IMR-90 (cell line): ENCODE measurements at regions not wholly inside any gene's neighbourhood (a gene's known extent, or its start where the extent isn't known, plus 50 kb on each side); places are given as distances from the start of the nearest gene placed in this dataset.

Experiments
- ATAC-seq: fragments of 200-7000 bp; cut with Tn5 transposase; 2 replicates; pipeline ENCODE4 v1.9.1; 2020; ENCODE audit warnings: low read depth, mild to moderate bottlenecking, moderate library complexity
- BruUV-seq: library from RNA; stranded (reverse); fragments of 400-500 nt; replicated peaks from 2 replicates; lab custom pipeline; 2021; lab: Mats Ljungman, UMichigan
- CTCF ChIA-PET: fragments of 300-600 bp; formaldehyde crosslinking; extraction: SDS; loops from one replicate; lab custom pipeline; 2021; ENCODE audit warnings: antibody characterized with exemption; lab: Yijun Ruan, JAX
- POLR2A ChIA-PET: fragments of 300-600 bp; sonication (Branson Sonifier 250); formaldehyde crosslinking; loops from one replicate; lab custom pipeline; 2022; ENCODE audit warnings: antibody characterized with exemption; ENCODE audit not compliant: unreplicated experiment; lab: Charles Lee
- DNase-seq: peaks from one replicate; pipeline ENCODE4 v3.0.0; 2013
- H2AFZ ChIP-seq: replicated peaks from 2 replicates; pipeline ENCODE3; 2013; ENCODE audit warnings: low read length, mild to moderate bottlenecking; ENCODE audit not compliant: poor library complexity
- H2AK5ac ChIP-seq: 2 replicates; pipeline ENCODE4 v1.6.1; 2013; ENCODE audit warnings: low read depth, low read length, inconsistent platforms
- H2AK9ac ChIP-seq: replicated peaks from 2 replicates; pipeline ENCODE3; 2013; ENCODE audit warnings: mild to moderate bottlenecking, low read depth, low read length, moderate library complexity; ENCODE audit not compliant: poor library complexity
- H2BK120ac ChIP-seq: 2 replicates; pipeline ENCODE4 v1.6.1; 2013; ENCODE audit warnings: low read depth, low read length, inconsistent platforms
- H2BK15ac ChIP-seq: 3 replicates; pipeline ENCODE4 v1.6.1; 2013; ENCODE audit warnings: low read depth, low read length, inconsistent platforms
- H2BK20ac ChIP-seq: 2 replicates; pipeline ENCODE4 v1.6.1; 2013; ENCODE audit warnings: low read depth, mild to moderate bottlenecking, inconsistent platforms, low read length, moderate library complexity
- H2BK5ac ChIP-seq: 2 replicates; pipeline ENCODE4 v1.6.1; 2013; ENCODE audit warnings: mild to moderate bottlenecking, low read depth, low read length, inconsistent platforms; ENCODE audit not compliant: poor library complexity, severe bottlenecking
- H3K14ac ChIP-seq: replicated peaks from 2 replicates; pipeline ENCODE4 v1.6.1; 2013; ENCODE audit warnings: low read depth, low read length, inconsistent platforms
- H3K18ac ChIP-seq: 2 replicates; pipeline ENCODE4 v1.6.1; 2013; ENCODE audit warnings: low read depth, low read length, control low read depth
- H3K23ac ChIP-seq: 2 replicates; pipeline ENCODE4 v1.6.1; 2013; ENCODE audit warnings: low read depth, low read length, inconsistent platforms
- H3K27ac ChIP-seq: 2 replicates; pipeline ENCODE4 v1.5.1; 2013; ENCODE audit warnings: mild to moderate bottlenecking, control low read depth, low read length; ENCODE audit not compliant: insufficient read depth
- H3K27me3 ChIP-seq: 2 replicates; pipeline ENCODE4 v1.6.1; 2013; ENCODE audit warnings: low read length; ENCODE audit not compliant: control insufficient read depth, insufficient read depth
- H3K36me3 ChIP-seq: 2 replicates; pipeline ENCODE4 v1.6.1; 2013; ENCODE audit warnings: low read length, mixed read lengths; ENCODE audit not compliant: control insufficient read depth, insufficient read depth
- H3K4ac ChIP-seq: 2 replicates; pipeline ENCODE4 v1.6.1; 2013; ENCODE audit warnings: low read depth, low read length, inconsistent platforms
- H3K4me1 ChIP-seq: 2 replicates; pipeline ENCODE4 v1.6.1; 2013; ENCODE audit warnings: low read length, mixed read lengths; ENCODE audit not compliant: control insufficient read depth, insufficient read depth
- H3K4me2 ChIP-seq: 2 replicates; pipeline ENCODE4 v1.6.1; 2013; ENCODE audit warnings: low read depth, mild to moderate bottlenecking, control low read depth, low read length, moderate library complexity
- H3K4me3 ChIP-seq: 2 replicates; pipeline ENCODE4 v1.5.1; 2013; ENCODE audit warnings: low read depth, mild to moderate bottlenecking, control low read depth, low read length, moderate library complexity; ENCODE audit not compliant: insufficient read depth
- H3K56ac ChIP-seq: 2 replicates; pipeline ENCODE4 v1.6.1; 2013; ENCODE audit warnings: low read length, inconsistent platforms; ENCODE audit not compliant: insufficient read depth; ENCODE audit errors: extremely low read depth
- H3K79me1 ChIP-seq, 2 experiments: 2 replicates each; pipeline ENCODE4 v1.6.1; 2013; ENCODE audit warnings: low read length in 2 of 2, inconsistent platforms in 1 of 2, low read depth in 1 of 2
- H3K9ac ChIP-seq: 2 replicates; pipeline ENCODE4 v1.6.1; 2013; ENCODE audit warnings: low read depth, low read length, control low read depth
- H3K9me1 ChIP-seq: 2 replicates; pipeline ENCODE4 v1.6.1; 2013; ENCODE audit warnings: low read length, inconsistent platforms; ENCODE audit not compliant: insufficient read depth
- H3K9me3 ChIP-seq: 2 replicates; pipeline ENCODE4 v1.6.1; 2013; ENCODE audit warnings: low read length; ENCODE audit not compliant: control insufficient read depth, insufficient read depth
- H4K20me1 ChIP-seq: 2 replicates; pipeline ENCODE4 v1.6.1; 2013; ENCODE audit warnings: low read length, inconsistent platforms; ENCODE audit not compliant: insufficient read depth
- H4K5ac ChIP-seq: 2 replicates; pipeline ENCODE4 v1.6.1; 2013; ENCODE audit warnings: mild to moderate bottlenecking, low read depth, low read length, control low read depth
- H4K8ac ChIP-seq, 2 experiments: 2 replicates each; pipeline ENCODE4 v1.6.1; 2013; ENCODE audit warnings: low read depth in 2 of 2, low read length in 2 of 2, control low read depth in 1 of 2, inconsistent platforms in 1 of 2
- H4K91ac ChIP-seq: 2 replicates; pipeline ENCODE4 v1.6.1; 2013; ENCODE audit warnings: low read depth, low read length, inconsistent platforms; ENCODE audit not compliant: insufficient read depth
- BHLHE40 ChIP-seq: fragments of 150-350 bp; IDR thresholded peaks from 2 replicates; pipeline ENCODE4 v1.6.1; 2016; ENCODE audit warnings: mild to moderate bottlenecking, low read depth, low read length
- CEBPB ChIP-seq: IDR thresholded peaks from 2 replicates; pipeline ENCODE4 v1.6.1; 2012; ENCODE audit warnings: low read depth, low read length, improper control_type of control experiment
- MAZ ChIP-seq: IDR thresholded peaks from 2 replicates; pipeline ENCODE4 v1.6.1; 2012; ENCODE audit warnings: low read depth, mild to moderate bottlenecking, low read length, improper control_type of control experiment, moderate library complexity, borderline replicate concordance
- RAD21 ChIP-seq: IDR thresholded peaks from 2 replicates; pipeline ENCODE4 v1.6.1; 2012; ENCODE audit warnings: low read length, improper control_type of control experiment
- RFX5 ChIP-seq: IDR thresholded peaks from 2 replicates; pipeline ENCODE4 v1.8.0; 2012; ENCODE audit warnings: low read depth, mild to moderate bottlenecking, low read length, moderate library complexity
- SMC3 ChIP-seq: fragments of 150-350 bp; IDR thresholded peaks from 2 replicates; pipeline ENCODE4 v1.6.1; 2016; ENCODE audit warnings: low read depth, mild to moderate bottlenecking, antibody characterized with exemption, low read length, moderate library complexity
- USF2 ChIP-seq: fragments of 150-350 bp; IDR thresholded peaks from 2 replicates; pipeline ENCODE4 v1.6.1; 2017; ENCODE audit warnings: mild to moderate bottlenecking, antibody characterized with exemption, low read length, low read depth
- WGBS, 2 experiments: methylation state at CpG; one replicate each; pipeline versions ENCODE4 v1.1.5 to v1.1.7; 2013; ENCODE audit warnings: missing lambda C conversion rate in 2 of 2; ENCODE audit not compliant: insufficient read length in 1 of 2; ENCODE audit errors: extremely low coverage in 2 of 2; 5-methylcytosine and 5-hydroxymethylcytosine counted together
- dilution Hi-C: fragments of 300-500 bp; cut with HindIII; formaldehyde crosslinking; loops from one replicate; pipeline ENCODE4 v1.14.3; 2018; ENCODE audit warnings: low sequenced_read_pairs; ENCODE audit not compliant: unreplicated experiment
- in situ Hi-C: fragments of 300-500 bp; cut with MboI; formaldehyde crosslinking; loops from 3 replicates; pipeline ENCODE4 v1.14.3; 2019; ENCODE audit warnings: low sequenced_read_pairs, inconsistent platforms, mixed read lengths
- intact Hi-C: fragments of 100-400 bp; cut with micrococcal nuclease; formaldehyde crosslinking; loops from 2 replicates; pipeline ENCODE4 v1.10.0; 2022
- TF ChIP-seq, protein P1 (sequence below): conservative IDR thresholded peaks from 2 replicates; pipeline ENCODE4 v1.5.1; 2012; ENCODE audit warnings: mild to moderate bottlenecking, low read depth, low read length, improper control_type of control experiment

DNA sequence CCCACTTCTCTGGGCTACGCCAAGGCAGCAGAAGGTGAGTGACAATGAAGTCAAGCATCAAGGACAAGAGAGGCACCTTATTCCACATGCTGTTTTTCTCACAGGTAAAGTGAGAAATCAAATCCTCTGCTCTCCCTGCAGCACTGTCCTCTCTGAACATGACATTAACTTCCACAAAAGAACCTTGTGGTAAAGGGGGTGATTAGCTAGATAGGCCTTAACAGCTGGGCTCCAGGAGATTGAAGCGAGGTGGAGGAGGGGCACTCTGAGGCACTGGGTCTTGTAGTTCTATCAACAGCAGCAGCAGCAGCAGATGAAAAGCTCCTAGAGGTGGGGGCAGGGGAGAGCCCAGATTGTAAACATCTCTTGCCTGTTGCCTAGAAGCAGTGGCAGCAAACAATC is 96.8 kb upstream of the CXXC4 start:
- no peak overlapping the region for H3K9ac ChIP-seq
- H3K79me1 ChIP-seq = no peaks in the 10 kb centered on the region
- intact Hi-C loops (no loop called here), dilution Hi-C loops (no loop called here), in situ Hi-C loops (no loop called here)
- no peak overlapping the region for H2AFZ ChIP-seq
- peak overlapping the region; percentile 52 for H2AK9ac ChIP-seq
- no peaks in the 10 kb centered on the region for H3K9me1 ChIP-seq
- ChIA-PET CTCF (no interaction called here), POLR2A (no interaction called here)
- ATAC-seq = no peak
- H3K27ac ChIP-seq = no peak overlapping the region
- H2BK15ac ChIP-seq = no peak overlapping the region
- no peak overlapping the region for H2BK5ac ChIP-seq
- H3K9me3 ChIP-seq = peaks cover 3% of the 10 kb centered on the region; the same call in 1 of the 2 replicates
- no peak for TF ChIP-seq CEBPB
- TF ChIP-seq BHLHE40 = no peak
- TF ChIP-seq, protein P1, sequence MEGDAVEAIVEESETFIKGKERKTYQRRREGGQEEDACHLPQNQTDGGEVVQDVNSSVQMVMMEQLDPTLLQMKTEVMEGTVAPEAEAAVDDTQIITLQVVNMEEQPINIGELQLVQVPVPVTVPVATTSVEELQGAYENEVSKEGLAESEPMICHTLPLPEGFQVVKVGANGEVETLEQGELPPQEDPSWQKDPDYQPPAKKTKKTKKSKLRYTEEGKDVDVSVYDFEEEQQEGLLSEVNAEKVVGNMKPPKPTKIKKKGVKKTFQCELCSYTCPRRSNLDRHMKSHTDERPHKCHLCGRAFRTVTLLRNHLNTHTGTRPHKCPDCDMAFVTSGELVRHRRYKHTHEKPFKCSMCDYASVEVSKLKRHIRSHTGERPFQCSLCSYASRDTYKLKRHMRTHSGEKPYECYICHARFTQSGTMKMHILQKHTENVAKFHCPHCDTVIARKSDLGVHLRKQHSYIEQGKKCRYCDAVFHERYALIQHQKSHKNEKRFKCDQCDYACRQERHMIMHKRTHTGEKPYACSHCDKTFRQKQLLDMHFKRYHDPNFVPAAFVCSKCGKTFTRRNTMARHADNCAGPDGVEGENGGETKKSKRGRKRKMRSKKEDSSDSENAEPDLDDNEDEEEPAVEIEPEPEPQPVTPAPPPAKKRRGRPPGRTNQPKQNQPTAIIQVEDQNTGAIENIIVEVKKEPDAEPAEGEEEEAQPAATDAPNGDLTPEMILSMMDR = no peak
- TF ChIP-seq MAZ = no peak
- TF ChIP-seq USF2 = no peak
- TF ChIP-seq SMC3 = no peak
- no peak for TF ChIP-seq RFX5
- no peak for TF ChIP-seq RAD21
- no peak overlapping the region for H3K56ac ChIP-seq
- no peak overlapping the region for H4K5ac ChIP-seq
- no peaks in the 10 kb centered on the region for H3K27me3 ChIP-seq
- no peak for DNase-seq
- no peak overlapping the region for H3K4ac ChIP-seq
- no peaks in the 10 kb centered on the region for H3K36me3 ChIP-seq
- no peak overlapping the region for H3K14ac ChIP-seq
- H3K23ac ChIP-seq = no peak overlapping the region
- H2BK120ac ChIP-seq = no peak overlapping the region
- no TSS peak for BruUV-seq
- no peak overlapping the region for H2AK5ac ChIP-seq
- no peaks in the 10 kb centered on the region for H3K4me1 ChIP-seq
- no peak overlapping the region for H4K91ac ChIP-seq
- H3K18ac ChIP-seq = no peak overlapping the region
- no peak overlapping the region for H2BK20ac ChIP-seq
- no peak overlapping the region for H3K4me2 ChIP-seq
- 33% methylated on average over 1 of the region's 2 CpGs; no CpG with 5 or more reads in 1 of the 2 experiments for WGBS, 2 experiments
- H4K8ac ChIP-seq = no peak overlapping the region
- no peaks in the 10 kb centered on the region for H4K20me1 ChIP-seq
- no peak overlapping the region for H3K4me3 ChIP-seq
